ENCODE measurements at regions not wholly inside any gene's neighbourhood (a gene's known extent, or its start where the extent isn't known, plus 50 kb on each side); places are given as distances from the start of the nearest gene placed in this dataset.

GRCh38 chr5:39826051-39826450, 401.3 kb upstream of the DAB2 start:
- H2BK5ac ChIP-seq (ENCODE audit: insufficient read length, low read length), result no peak overlapping the region

More at GRCh38 chr5:39826051-39826450, 401.3 kb upstream of the DAB2 start:
- no peak overlapping the region for H3K18ac ChIP-seq (ENCODE audit: insufficient read length, low read depth, low read length)
- H3T11ph ChIP-seq (ENCODE audit: low read length), result no peak overlapping the region
- no peaks in the 10 kb centered on the region for H3K23me2 ChIP-seq (ENCODE audit: insufficient read length, low read depth, low read length, poor library complexity, severe bottlenecking)
- no peaks in the 10 kb centered on the region for H3K4me1 ChIP-seq (ENCODE audit: insufficient read depth, low read length)
- H3K27ac ChIP-seq (ENCODE audit: insufficient read length, low read depth, low read length), result no peak overlapping the region
- no peaks in the 10 kb centered on the region for H4K20me1 ChIP-seq (ENCODE audit: control insufficient read depth, insufficient read depth, insufficient read length)
- no peaks in the 10 kb centered on the region for H3K79me1 ChIP-seq (ENCODE audit: insufficient read depth, low read depth, low read length, poor library complexity, severe bottlenecking)
- no peak for DNase-seq
- H3K9ac ChIP-seq (ENCODE audit: extremely low read depth, insufficient read length, low read length), result no peak overlapping the region
- no peak overlapping the region for H2AK5ac ChIP-seq (ENCODE audit: insufficient read length, low read length)
- H2BK15ac ChIP-seq (ENCODE audit: low read depth, low read length), result no peak overlapping the region
- H3K27me3 ChIP-seq (ENCODE audit: insufficient read depth, low read length), result no peaks in the 10 kb centered on the region
- no peak overlapping the region for H4K91ac ChIP-seq (ENCODE audit: insufficient read length, low read depth, low read length)
- Mint-ChIP-seq H3K27me3 (ENCODE audit: low read depth) (no peaks in the 10 kb centered on the region), H3K36me3 (ENCODE audit: insufficient read depth in 1 of 3, low read depth in 3 of 3) (no peaks in the 10 kb centered on the region; a peak in 1 of 7 replicates), H3K27ac (no peak overlapping the region), H3K4me1 (no peaks in the 10 kb centered on the region), H3K4me3 (no peak overlapping the region), H3K9me3 (no peaks in the 10 kb centered on the region)
- no peaks in the 10 kb centered on the region for H3K79me2 ChIP-seq (ENCODE audit: insufficient read depth, low read length)
- H3K56ac ChIP-seq (ENCODE audit: insufficient read length, low read depth, low read length), result no peak overlapping the region
- H3K4me2 ChIP-seq (ENCODE audit: insufficient read depth, insufficient read length, low read length), result no peak overlapping the region
- H4K8ac ChIP-seq (replicated peaks; ENCODE audit: insufficient read length, low read depth, low read length), result no peak overlapping the region
- H3K23ac ChIP-seq (ENCODE audit: insufficient read length, low read depth, low read length), result no peak overlapping the region
- no peak overlapping the region for H2AFZ ChIP-seq (ENCODE audit: low read length)
- TF ChIP-seq CTCF (conservative IDR thresholded peaks at IDR 0.05), result no peak
- no peak overlapping the region for H4K5ac ChIP-seq (ENCODE audit: insufficient read length, low read depth, low read length)
- H2BK120ac ChIP-seq (ENCODE audit: low read depth, low read length, poor library complexity, severe bottlenecking), result no peak overlapping the region
- no CpG with 5 or more reads among the region's 4 CpGs for WGBS (ENCODE audit: extremely low coverage, insufficient read length, low lambda C conversion rate)
- no peak overlapping the region for H3K4ac ChIP-seq (ENCODE audit: low read depth, low read length)
- no peak overlapping the region for H2BK20ac ChIP-seq (ENCODE audit: low read depth, low read length, poor library complexity, severe bottlenecking)
- no peak overlapping the region for H3K14ac ChIP-seq (ENCODE audit: insufficient read depth, low read length)
- no peak overlapping the region for H2BK12ac ChIP-seq (ENCODE audit: insufficient read length, low read depth, low read length)
- no peaks in the 10 kb centered on the region for H3K9me3 ChIP-seq (ENCODE audit: control insufficient read depth, low read depth, low read length)

All from H9 (cell line).